Left lung (tissue), 4 donors: ENCODE measurements at regions not wholly inside any gene's neighbourhood (a gene's known extent, or its start where the extent isn't known, plus 50 kb on each side); places are given as distances from the start of the nearest gene placed in this dataset.

Source experiments
- ATAC-seq: fragments of 200-7000 bp; cut with Tn5 transposase; one replicate; pipeline ENCODE4 v1.9.1; 2020; ENCODE audit warnings: moderate library complexity
- DNase-seq, 4 donors: peaks; one replicate each; pipeline ENCODE4 v3.0.0-alpha.2; 2013 to 2020
- H3K27ac ChIP-seq, 2 donors: fragments of 200-600 bp; sonication (generic) in 1 of 2; one replicate each; pipeline versions ENCODE4 v1.5.0 to v1.8.0; 2020 to 2021
- H3K27me3 ChIP-seq, 2 donors: fragments of 200-600 bp; sonication (generic) in 1 of 2; one replicate each; pipeline versions ENCODE4 v1.5.0 to v1.8.0; 2020 to 2021
- H3K36me3 ChIP-seq, 2 donors: fragments of 200-600 bp; sonication (generic) in 1 of 2; one replicate each; pipeline versions ENCODE4 v1.5.0 to v1.8.0; 2020 to 2021
- H3K4me1 ChIP-seq, 2 donors: fragments of 200-600 bp; one replicate each; pipeline ENCODE4 v1.8.0; 2021
- H3K4me3 ChIP-seq, 2 donors: fragments of 200-600 bp; sonication (generic) in 1 of 2; one replicate each; pipeline versions ENCODE4 v1.5.0 to v1.8.0; 2020 to 2021; ENCODE audit warnings: mild to moderate bottlenecking in 1 of 2
- H3K9me3 ChIP-seq, 2 donors: fragments of 200-600 bp; sonication (generic) in 1 of 2; one replicate each; pipeline versions ENCODE4 v1.5.0 to v1.8.0; 2020 to 2021
- intact Hi-C, 2 donors: fragments of 100-400 bp; cut with DNase I; formaldehyde crosslinking; loops; one replicate each; pipeline versions ENCODE4 v1.11.2 to v1.14.2; 2022
- TF ChIP-seq, protein P1 (sequence below), 2 donors: fragments of 200-600 bp; sonication (generic) in 1 of 2; IDR thresholded peaks; one replicate each; pipeline versions ENCODE4 v1.5.0 to v1.8.0; 2021; ENCODE audit warnings: antibody characterized with exemption in 2 of 2
- donor health status: DM: no; HTN: yes; CAD: no.
- donor health status: DM: no; HTN: no; CAD: no.

DNA sequence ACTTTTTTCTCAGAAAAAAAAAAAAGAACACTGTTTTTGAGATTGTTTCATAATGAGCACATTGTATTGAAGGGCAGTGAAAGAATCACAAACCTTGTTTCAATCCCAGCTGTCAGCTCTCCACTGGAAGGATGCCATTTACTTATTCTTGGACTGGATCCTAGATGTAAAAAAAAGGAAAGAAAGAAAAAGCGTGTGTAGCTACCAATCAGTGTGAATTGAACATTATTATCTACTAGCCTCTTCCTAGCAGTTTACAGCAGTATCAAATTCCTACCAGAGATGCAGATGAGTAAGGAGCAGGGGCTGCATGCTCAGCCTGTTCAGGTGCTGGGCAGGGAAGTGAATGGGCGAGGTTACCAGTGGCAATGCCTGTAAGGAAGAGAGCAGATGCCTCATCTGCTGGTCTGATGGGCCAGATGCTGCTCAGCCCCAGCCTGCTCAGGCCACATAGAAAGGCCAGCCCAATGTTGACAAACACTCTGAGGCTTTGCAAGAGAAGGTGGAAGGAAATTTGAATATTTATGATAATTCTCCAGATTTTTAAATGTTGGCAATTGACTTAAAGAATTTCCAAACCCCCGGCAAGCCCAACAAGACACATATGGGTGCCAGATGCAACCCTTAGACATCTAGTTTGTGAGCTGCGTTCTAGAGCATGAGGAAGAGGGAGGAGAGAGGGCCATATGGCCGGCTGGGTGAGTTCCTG is 189.5 kb downstream of the IBTK start:
- intact Hi-C loops, result no loop called here
- H3K36me3 ChIP-seq, result no peaks in the 10 kb centered on the region
- no peak overlapping the region for H3K27ac ChIP-seq
- DNase-seq, result peak in 2 of 4 donors; percentile 56 to 60
- ATAC-seq, result no peak
- no peak overlapping the region for H3K4me3 ChIP-seq
- no peaks in the 10 kb centered on the region for H3K27me3 ChIP-seq
- H3K9me3 ChIP-seq, result no peaks in the 10 kb centered on the region
- TF ChIP-seq, protein P1, sequence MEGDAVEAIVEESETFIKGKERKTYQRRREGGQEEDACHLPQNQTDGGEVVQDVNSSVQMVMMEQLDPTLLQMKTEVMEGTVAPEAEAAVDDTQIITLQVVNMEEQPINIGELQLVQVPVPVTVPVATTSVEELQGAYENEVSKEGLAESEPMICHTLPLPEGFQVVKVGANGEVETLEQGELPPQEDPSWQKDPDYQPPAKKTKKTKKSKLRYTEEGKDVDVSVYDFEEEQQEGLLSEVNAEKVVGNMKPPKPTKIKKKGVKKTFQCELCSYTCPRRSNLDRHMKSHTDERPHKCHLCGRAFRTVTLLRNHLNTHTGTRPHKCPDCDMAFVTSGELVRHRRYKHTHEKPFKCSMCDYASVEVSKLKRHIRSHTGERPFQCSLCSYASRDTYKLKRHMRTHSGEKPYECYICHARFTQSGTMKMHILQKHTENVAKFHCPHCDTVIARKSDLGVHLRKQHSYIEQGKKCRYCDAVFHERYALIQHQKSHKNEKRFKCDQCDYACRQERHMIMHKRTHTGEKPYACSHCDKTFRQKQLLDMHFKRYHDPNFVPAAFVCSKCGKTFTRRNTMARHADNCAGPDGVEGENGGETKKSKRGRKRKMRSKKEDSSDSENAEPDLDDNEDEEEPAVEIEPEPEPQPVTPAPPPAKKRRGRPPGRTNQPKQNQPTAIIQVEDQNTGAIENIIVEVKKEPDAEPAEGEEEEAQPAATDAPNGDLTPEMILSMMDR (IDR thresholded peaks at IDR 0.05), result no peak
- H3K4me1 ChIP-seq, result no peaks in the 10 kb centered on the region

DNA sequence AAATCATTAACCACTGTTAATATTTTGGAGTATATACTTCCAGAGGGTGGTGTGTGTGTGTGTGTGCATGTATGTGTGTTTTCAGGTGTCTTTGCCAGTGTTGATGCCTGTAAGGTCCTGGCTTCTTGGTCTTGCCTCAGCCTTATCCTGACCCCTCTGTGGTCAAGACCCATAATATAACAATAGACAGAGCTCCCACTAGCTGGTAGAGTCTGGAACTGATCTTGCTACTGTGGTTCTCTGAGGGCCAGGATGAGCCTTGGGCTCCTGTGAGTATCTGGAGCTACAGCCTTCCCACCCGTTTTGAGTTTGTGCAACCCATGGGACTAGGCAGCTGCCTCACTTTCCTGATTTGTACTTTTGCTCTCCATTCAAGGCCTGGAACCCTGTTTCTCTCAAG is 191.0 kb downstream of the IBTK start:
- TF ChIP-seq, protein P1 (IDR thresholded peaks at IDR 0.05), result no peak

DNA sequence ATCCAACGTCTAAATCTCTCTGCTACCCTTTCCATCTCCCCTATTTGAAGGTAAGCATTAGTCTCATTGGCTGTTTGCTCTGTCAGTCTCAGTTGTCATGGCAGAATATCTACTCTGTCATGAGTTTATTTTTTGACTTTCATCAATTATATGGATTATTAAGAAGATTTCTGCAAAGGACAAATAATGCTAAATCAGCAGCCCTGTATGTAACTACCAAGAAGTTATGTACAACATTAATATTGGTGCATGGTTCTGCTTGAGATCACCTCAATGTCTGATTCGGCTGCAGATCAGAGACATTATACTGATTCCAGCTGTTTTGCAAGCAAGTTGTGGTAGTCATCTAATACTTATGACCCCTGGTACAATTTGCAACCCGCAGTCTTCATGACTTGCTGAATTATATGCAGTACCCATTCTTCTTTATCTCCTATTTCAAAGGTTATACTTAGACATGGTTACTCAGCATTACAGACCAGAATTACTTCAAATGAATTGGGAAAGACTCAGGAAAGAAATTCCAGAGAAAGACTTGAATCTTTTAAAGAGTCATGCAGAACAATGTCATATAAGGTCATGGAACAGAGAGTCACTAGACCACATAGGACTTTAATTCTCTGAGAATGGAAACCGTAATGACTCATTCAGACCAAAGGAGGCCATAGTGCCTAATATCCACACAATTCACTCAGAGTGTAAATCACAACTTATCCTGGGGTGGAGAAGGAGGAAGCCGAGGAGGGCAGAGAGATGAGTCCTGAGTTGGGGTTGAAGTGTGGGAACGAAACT is 201.4 kb downstream of the IBTK start:
- no peak overlapping the region for H3K4me3 ChIP-seq
- no peaks in the 10 kb centered on the region for H3K4me1 ChIP-seq
- H3K9me3 ChIP-seq, result no peaks in the 10 kb centered on the region
- no peak for DNase-seq
- H3K27ac ChIP-seq, result no peak overlapping the region
- TF ChIP-seq, protein P1 (IDR thresholded peaks at IDR 0.05), result no peak
- no peaks in the 10 kb centered on the region for H3K27me3 ChIP-seq
- ATAC-seq, result no peak
- intact Hi-C loops, result no loop called here
- no peaks in the 10 kb centered on the region for H3K36me3 ChIP-seq

More for the DNA sequence above, 191.0 kb downstream of the IBTK start:
- no peak overlapping the region for H3K4me3 ChIP-seq
- no peak for ATAC-seq
- no peaks in the 10 kb centered on the region for H3K9me3 ChIP-seq
- no peaks in the 10 kb centered on the region for H3K36me3 ChIP-seq
- intact Hi-C loops, result no loop called here
- no peak overlapping the region for H3K27ac ChIP-seq
- no peaks in the 10 kb centered on the region for H3K27me3 ChIP-seq
- DNase-seq, result no peak
- no peaks in the 10 kb centered on the region for H3K4me1 ChIP-seq

DNA sequence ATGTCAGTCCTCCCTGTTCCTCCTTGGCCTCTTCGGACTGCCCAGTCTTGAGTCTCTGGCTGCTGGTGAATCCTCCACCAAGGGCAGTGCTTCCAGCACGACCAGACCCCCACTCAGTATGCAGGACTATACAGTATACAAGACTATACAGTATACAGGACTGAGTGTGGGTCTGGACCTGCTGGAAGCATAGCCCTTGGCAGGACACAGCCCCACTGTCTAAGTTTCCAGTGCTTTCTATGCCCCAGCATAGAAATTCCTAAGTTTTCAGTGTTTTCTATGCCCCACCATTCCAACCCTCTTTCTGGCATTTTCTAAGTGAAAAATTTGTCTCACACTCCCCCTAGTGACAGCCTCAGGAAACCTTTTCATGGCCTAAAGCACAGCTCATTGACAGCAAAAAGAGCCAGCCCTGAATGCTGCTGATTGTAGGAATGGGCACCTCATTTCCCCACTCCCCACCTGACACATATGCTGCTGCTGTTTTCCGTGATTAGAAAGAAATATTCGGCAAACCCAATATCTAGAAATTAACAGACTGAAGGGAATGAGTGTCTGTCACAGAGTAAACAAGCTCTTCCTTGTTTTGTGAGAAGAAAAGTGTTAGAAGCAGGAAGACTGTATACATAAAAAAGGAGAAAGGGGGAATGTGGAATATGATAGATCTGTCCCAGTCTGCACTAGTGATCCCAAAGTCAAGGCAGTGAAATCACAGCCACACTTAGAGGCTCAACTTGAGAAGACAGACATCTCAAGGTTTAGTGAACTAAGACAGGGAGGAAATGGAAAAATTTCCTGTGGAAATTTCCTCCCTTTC is 206.9 kb downstream of the IBTK start:
- no peak overlapping the region for H3K4me3 ChIP-seq
- H3K27me3 ChIP-seq, result no peaks in the 10 kb centered on the region
- intact Hi-C loops, result no loop called here
- H3K4me1 ChIP-seq, result no peaks in the 10 kb centered on the region
- peak; percentile 95 for ATAC-seq
- no peaks in the 10 kb centered on the region for H3K9me3 ChIP-seq
- TF ChIP-seq, protein P1 (IDR thresholded peaks at IDR 0.05), result peak; percentile 55 to 59
- H3K36me3 ChIP-seq, result no peaks in the 10 kb centered on the region
- H3K27ac ChIP-seq, result no peak overlapping the region
- DNase-seq, result peak in 2 of 4 donors; percentile 41 to 67

DNA sequence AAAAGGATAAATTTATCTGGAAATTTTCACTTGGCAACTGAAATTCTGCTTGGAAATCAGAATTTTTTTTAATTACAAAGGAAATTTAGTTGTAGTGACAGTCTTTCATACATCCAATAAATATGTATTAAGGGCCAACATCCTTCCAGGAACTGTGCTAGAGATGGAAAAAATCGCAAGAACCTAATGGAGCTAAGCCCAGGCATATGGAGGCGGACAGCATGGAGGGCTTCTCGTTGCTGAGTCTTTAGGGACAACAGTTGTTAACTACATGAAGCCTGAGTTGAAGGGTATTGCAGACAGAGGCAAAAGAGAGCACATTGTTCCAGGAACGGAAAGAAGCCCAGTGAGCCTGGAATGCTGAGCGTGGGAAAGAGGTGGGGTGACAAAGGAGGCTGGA is 208.9 kb downstream of the IBTK start:
- no peaks in the 10 kb centered on the region for H3K9me3 ChIP-seq
- TF ChIP-seq, protein P1 (IDR thresholded peaks at IDR 0.05), result no peak
- DNase-seq (no peak), ATAC-seq (no peak)
- H3K27ac ChIP-seq, result no peak overlapping the region
- intact Hi-C loops, result no loop called here
- H3K4me1 ChIP-seq, result no peaks in the 10 kb centered on the region
- H3K36me3 ChIP-seq, result no peaks in the 10 kb centered on the region
- H3K4me3 ChIP-seq, result no peak overlapping the region
- H3K27me3 ChIP-seq, result no peaks in the 10 kb centered on the region
